Ovary (tissue), 7 donors: ENCODE measurements at regions not wholly inside any gene's neighbourhood (a gene's known extent, or its start where the extent isn't known, plus 50 kb on each side); places are given as distances from the start of the nearest gene placed in this dataset.

Source experiments
- DNase-seq, 5 donors: peaks; one replicate each; pipeline ENCODE4 v3.0.0-alpha.2; 2019 to 2020
- H3K27ac ChIP-seq, 2 donors: fragments of 200-600 bp; one replicate each; pipeline versions ENCODE4 v1.5.1 to v1.8.0; 2019 to 2022
- H3K27me3 ChIP-seq: fragments of 200-600 bp; one replicate; pipeline ENCODE4 v1.8.0; 2022
- H3K36me3 ChIP-seq: fragments of 200-600 bp; sonication (generic); one replicate; pipeline ENCODE4 v1.5.1; 2019
- H3K4me1 ChIP-seq: one replicate; pipeline ENCODE4 v1.8.1; 2013; ENCODE audit warnings: mild to moderate bottlenecking, moderate library complexity; ENCODE audit not compliant: insufficient read depth
- H3K4me3 ChIP-seq: fragments of 200-600 bp; sonication (generic); one replicate; pipeline ENCODE4 v1.5.1; 2017
- H3K9me3 ChIP-seq, 2 donors: fragments of 200-600 bp in 1 of 2; sonication (generic) in 1 of 2; one replicate each; pipeline versions ENCODE4 v1.5.1 to v1.8.1; 2013 to 2019; ENCODE audit warnings: mild to moderate bottlenecking in 1 of 2, moderate library complexity in 1 of 2
- EP300 ChIP-seq: sonication (generic); formaldehyde crosslinking; IDR thresholded peaks from one replicate; pipeline ENCODE4 v1.6.1; 2017; ENCODE audit warnings: antibody characterized with exemption
- POLR2A ChIP-seq: fragments of 450-650 bp; IDR thresholded peaks from one replicate; pipeline ENCODE4 v1.6.1; 2017; ENCODE audit warnings: antibody characterized with exemption, mild to moderate bottlenecking, moderate library complexity
- WGBS, 3 donors: extraction: QIAGEN DNeasy Blood & Tissue Kit in 1 of 3; methylation state at CpG; one replicate each; pipeline versions ENCODE4 v1.1.5 to v1.1.7; 2013 to 2017; 5-methylcytosine and 5-hydroxymethylcytosine counted together
- intact Hi-C, 4 donors: fragments of 100-400 bp; cut with DNase I; formaldehyde crosslinking; loops; one replicate each; pipeline versions ENCODE4 v1.11.0 to v1.15.1; 2022 to 2023
- TF ChIP-seq, protein P1 (sequence below), 3 donors: fragments of 450-650 bp in 2 of 3; fragments of 200-600 bp in 1 of 3; IDR thresholded peaks; one replicate each; pipeline versions ENCODE4 v1.5.1 to v1.8.0; 2016 to 2022; ENCODE audit warnings: antibody characterized with exemption in 3 of 3, mild to moderate bottlenecking in 1 of 3
- donor health status: DM: no; HTN: no; CAD: no; lungs with moderate emphysema.
- donor health status: DM: no; HTN: no; CAD: no.
- donor health status: Bipolar disorder and iron deficiency.
- donor health status: DM: no; HTN: no; CAD: no.
- donor health status: DM: yes; HTN: yes; CAD: no.

DNA sequence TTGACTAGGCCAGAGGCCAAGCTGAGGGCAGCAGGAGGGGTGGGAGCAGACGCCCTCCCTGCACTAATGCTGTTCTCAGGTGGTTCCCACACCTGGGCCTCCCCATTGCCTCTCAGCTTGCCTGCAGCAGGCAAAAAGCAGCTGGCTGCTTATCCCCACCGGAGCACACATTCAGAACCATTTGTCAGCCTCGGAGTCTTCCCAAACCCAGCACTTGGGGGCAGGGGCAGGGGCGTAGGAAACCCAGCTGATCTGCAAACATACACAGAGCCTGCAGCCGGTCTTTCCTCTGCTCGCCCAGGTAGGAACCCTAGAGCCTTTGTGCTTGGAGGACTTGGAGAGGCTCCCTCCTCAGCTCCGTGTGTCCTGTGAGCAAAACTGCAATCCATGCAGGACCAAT is 249.8 kb downstream of the CYP26B1 start:
- H3K4me1 ChIP-seq, result no peaks in the 10 kb centered on the region
- TF ChIP-seq, protein P1, sequence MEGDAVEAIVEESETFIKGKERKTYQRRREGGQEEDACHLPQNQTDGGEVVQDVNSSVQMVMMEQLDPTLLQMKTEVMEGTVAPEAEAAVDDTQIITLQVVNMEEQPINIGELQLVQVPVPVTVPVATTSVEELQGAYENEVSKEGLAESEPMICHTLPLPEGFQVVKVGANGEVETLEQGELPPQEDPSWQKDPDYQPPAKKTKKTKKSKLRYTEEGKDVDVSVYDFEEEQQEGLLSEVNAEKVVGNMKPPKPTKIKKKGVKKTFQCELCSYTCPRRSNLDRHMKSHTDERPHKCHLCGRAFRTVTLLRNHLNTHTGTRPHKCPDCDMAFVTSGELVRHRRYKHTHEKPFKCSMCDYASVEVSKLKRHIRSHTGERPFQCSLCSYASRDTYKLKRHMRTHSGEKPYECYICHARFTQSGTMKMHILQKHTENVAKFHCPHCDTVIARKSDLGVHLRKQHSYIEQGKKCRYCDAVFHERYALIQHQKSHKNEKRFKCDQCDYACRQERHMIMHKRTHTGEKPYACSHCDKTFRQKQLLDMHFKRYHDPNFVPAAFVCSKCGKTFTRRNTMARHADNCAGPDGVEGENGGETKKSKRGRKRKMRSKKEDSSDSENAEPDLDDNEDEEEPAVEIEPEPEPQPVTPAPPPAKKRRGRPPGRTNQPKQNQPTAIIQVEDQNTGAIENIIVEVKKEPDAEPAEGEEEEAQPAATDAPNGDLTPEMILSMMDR (IDR thresholded peaks at IDR 0.05), result no peak
- TF ChIP-seq EP300 (no peak), POLR2A (no peak)
- no peaks in the 10 kb centered on the region for H3K27me3 ChIP-seq
- no peak overlapping the region for H3K27ac ChIP-seq
- no peak overlapping the region for H3K4me3 ChIP-seq
- intact Hi-C loops, result no loop called here
- no peaks in the 10 kb centered on the region for H3K9me3 ChIP-seq
- no peaks in the 10 kb centered on the region for H3K36me3 ChIP-seq
- 82 to 83% (median 83%) methylated on average over 7 of the region's 7 CpGs for whole genome bisulfite sequencing, 3 donors
- no peak for DNase-seq

DNA sequence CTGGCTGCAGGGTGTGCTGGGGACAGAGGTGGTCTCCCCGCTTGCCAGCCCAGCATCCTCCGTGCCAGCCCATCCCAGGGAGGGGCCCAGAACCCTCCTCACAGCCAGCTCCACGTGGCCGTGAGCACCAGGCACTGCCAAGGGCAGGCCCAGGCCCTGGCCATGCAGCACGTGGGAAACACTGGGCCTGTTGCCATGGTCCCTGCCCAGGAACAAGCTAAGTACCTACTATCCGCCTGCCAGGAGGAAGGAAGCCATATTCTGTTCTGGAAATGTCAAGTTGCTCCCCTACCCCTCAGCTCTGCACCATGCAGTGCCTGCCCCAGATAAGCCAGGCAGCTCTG is 250.6 kb downstream of the CYP26B1 start:
- WGBS, 3 donors, result 79 to 81% (median 79%) methylated on average over 6 of the region's 6 CpGs
- no peak overlapping the region for H3K4me3 ChIP-seq
- no peaks in the 10 kb centered on the region for H3K9me3 ChIP-seq
- no peaks in the 10 kb centered on the region for H3K27me3 ChIP-seq
- no peak overlapping the region for H3K27ac ChIP-seq
- peak in 1 of 5 donors; percentile 12 for DNase-seq
- TF ChIP-seq, protein P1 (IDR thresholded peaks at IDR 0.05), result no peak
- no peak for TF ChIP-seq EP300
- TF ChIP-seq POLR2A, result no peak
- intact Hi-C loops, result no loop called here
- no peaks in the 10 kb centered on the region for H3K36me3 ChIP-seq
- no peaks in the 10 kb centered on the region for H3K4me1 ChIP-seq

DNA sequence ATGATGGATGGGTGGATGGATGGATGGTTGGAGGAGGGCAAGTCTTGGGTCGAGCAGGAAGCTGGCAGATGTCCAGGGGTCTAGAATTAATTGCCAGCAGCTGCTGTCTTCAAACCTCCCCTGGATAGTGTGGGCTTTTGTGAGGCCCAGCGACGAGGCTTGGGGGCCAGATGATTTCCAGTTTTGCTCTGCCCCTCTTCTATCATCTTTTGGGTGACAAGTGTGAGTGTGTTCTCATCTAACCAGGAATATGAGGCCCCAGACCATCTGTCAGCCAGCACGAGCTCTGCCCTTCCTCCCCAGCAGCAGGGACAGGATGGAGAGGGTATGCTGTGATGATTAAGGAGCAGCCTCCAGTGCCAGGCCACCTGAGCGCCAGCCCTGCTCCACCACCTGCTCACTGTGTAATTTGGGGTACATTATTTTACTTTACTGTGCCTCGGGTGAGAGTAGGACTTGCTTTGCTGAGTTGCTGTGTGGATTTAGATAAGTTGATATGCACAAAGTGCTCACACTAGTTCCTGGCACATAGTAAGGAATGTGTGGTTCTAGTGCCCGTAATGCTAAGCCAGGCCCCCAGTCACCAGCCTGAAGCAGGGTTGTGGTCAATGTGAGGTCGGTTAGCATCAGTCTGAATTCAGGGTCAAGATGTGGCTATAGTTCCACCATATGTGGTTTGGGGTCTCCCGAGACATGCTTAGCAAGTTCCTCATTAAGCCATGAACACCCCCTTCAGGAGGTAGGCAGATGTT is 251.1 kb downstream of the CYP26B1 start:
- Histone ChIP-seq H3K27me3 (no peaks in the 10 kb centered on the region), H3K4me3 (no peak overlapping the region), H3K4me1 (no peaks in the 10 kb centered on the region), H3K27ac (no peak overlapping the region), H3K36me3 (no peaks in the 10 kb centered on the region), H3K9me3 (no peaks in the 10 kb centered on the region)
- intact Hi-C loops, result no loop called here
- DNase-seq, result no peak
- TF ChIP-seq EP300, result no peak
- TF ChIP-seq, protein P1 (IDR thresholded peaks at IDR 0.05), result no peak
- TF ChIP-seq POLR2A, result no peak
- 74 to 77% (median 75%) methylated on average over 9 of the region's 9 CpGs for WGBS, 3 donors

DNA sequence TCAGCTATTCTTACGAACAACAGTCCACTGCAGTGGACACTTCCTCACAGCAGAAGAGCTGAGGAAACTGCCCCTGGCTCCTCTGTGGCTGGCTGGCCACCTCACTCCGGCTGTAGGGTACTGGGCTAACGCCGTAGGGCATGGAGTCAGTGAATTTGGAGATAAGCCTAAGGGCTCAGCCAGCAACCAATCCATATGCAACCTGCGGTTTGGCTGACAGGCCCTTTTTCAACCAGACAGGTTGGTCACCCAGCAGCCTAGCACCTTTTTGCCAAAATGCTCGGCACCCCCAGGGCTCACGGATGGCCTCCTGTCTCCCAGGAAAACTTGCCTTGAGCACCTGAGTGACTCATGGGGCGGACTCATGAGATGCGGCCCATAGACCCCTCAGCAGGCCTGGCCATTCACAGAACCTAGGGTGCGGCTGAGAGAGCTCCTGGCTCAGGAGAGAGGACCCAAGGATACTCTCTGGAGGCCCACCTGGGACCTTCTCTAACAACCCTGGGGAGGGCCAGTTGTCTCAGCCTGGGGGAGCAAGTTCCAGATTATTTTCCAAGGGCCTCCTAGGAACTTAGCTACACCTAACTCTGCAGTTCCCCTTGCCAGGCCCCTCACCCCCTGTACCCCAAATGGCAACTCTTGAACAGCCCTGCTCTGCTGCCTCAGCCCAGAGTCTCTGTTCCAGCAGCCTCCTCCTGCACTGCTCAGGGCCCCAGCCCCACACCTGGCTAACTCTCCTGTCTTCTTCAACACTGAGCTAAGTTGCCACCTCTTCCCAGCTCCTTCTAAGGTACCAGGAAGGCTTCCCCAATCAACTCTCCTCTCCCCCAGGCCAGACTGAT is 252.1 kb downstream of the CYP26B1 start:
- no peak overlapping the region for H3K27ac ChIP-seq
- no peaks in the 10 kb centered on the region for H3K36me3 ChIP-seq
- H3K9me3 ChIP-seq, result no peaks in the 10 kb centered on the region
- intact Hi-C loops, result no loop called here
- H3K4me3 ChIP-seq, result no peak overlapping the region
- TF ChIP-seq EP300, result no peak
- no peak for TF ChIP-seq POLR2A
- TF ChIP-seq, protein P1 (IDR thresholded peaks at IDR 0.05), result no peak
- H3K27me3 ChIP-seq, result no peaks in the 10 kb centered on the region
- peak in 1 of 5 donors; percentile 5 for DNase-seq
- WGBS, 3 donors, result 90 to 92% (median 91%) methylated on average over 10 of the region's 10 CpGs
- no peaks in the 10 kb centered on the region for H3K4me1 ChIP-seq
